Fibroblast of lung (primary cell): ENCODE measurements at regions not wholly inside any gene's neighbourhood (a gene's known extent, or its start where the extent isn't known, plus 50 kb on each side); places are given as distances from the start of the nearest gene placed in this dataset.
A peak's percentile ranks its signal among the peaks of the same experiment; 100 is the strongest.

Experiments used
- DNase-seq, 2 donors: peaks; one replicate each; pipeline versions ENCODE4 v3.0.0 to v3.0.0-alpha.2; 2010; ENCODE audit warnings: low read depth in 2 of 2
- H2AFZ ChIP-seq: 2 replicates; pipeline ENCODE4 v1.5.1; 2012; ENCODE audit warnings: low read length, control low read depth, inconsistent platforms
- H3K27ac ChIP-seq: 2 replicates; pipeline ENCODE4 v1.5.1; 2011; ENCODE audit warnings: low read length, control low read depth; ENCODE audit not compliant: insufficient read depth
- H3K27me3 ChIP-seq: 2 replicates; pipeline ENCODE4 v1.5.1; 2011; ENCODE audit warnings: mild to moderate bottlenecking, low read length; ENCODE audit not compliant: control insufficient read depth, insufficient read depth
- H3K36me3 ChIP-seq: 2 replicates; pipeline ENCODE4 v1.5.1; 2011; ENCODE audit warnings: low read length; ENCODE audit not compliant: control insufficient read depth, insufficient read depth
- H3K4me1 ChIP-seq: 2 replicates; pipeline ENCODE4 v1.5.1; 2011; ENCODE audit warnings: low read length; ENCODE audit not compliant: control insufficient read depth, insufficient read depth; ENCODE audit errors: extremely low read depth
- H3K4me2 ChIP-seq: 2 replicates; pipeline ENCODE4 v1.5.1; 2011; ENCODE audit warnings: low read length, control low read depth; ENCODE audit not compliant: insufficient read depth; ENCODE audit errors: extremely low read depth
- H3K4me3 ChIP-seq, 4 experiments: fragments of 200-600 bp in 1 of 4; sonication (generic) in 1 of 4; replicated peaks in 1 of 4; 2 replicates each; pipeline ENCODE4 v1.5.1; 2011 to 2016; ENCODE audit warnings: low read length in 4 of 4, low read depth in 3 of 4, mild to moderate bottlenecking in 3 of 4, control low read depth in 2 of 4, inconsistent platforms in 1 of 4, mixed read lengths in 1 of 4; ENCODE audit not compliant: insufficient read depth in 1 of 4; ENCODE audit errors: control extremely low read depth in 1 of 4
- H3K79me2 ChIP-seq: 2 replicates; pipeline ENCODE4 v1.5.1; 2012; ENCODE audit warnings: mild to moderate bottlenecking, low read length, inconsistent platforms; ENCODE audit not compliant: control insufficient read depth, insufficient read depth
- H3K9ac ChIP-seq: 2 replicates; pipeline ENCODE4 v1.5.1; 2011; ENCODE audit warnings: mild to moderate bottlenecking, low read length, control low read depth; ENCODE audit not compliant: insufficient read depth
- H3K9me3 ChIP-seq: 2 replicates; pipeline ENCODE4 v1.5.1; 2012; ENCODE audit warnings: low read depth, low read length; ENCODE audit not compliant: control insufficient read depth, insufficient read depth
- H4K20me1 ChIP-seq: 2 replicates; pipeline ENCODE4 v1.5.1; 2011; ENCODE audit warnings: low read length; ENCODE audit not compliant: control insufficient read depth, insufficient read depth; ENCODE audit errors: extremely low read depth
- EZH2 ChIP-seq: IDR thresholded peaks from 2 replicates; pipeline ENCODE4 v1.5.1; 2012; ENCODE audit warnings: low read length, control low read depth, mild to moderate bottlenecking; ENCODE audit errors: missing control alignments
- TF ChIP-seq, protein P1 (sequence below), 2 donors: IDR thresholded peaks in 1 of 2; conservative IDR thresholded peaks in 1 of 2; 1 replicate in 1 of 2; 2 replicates in 1 of 2; pipeline ENCODE4 v1.5.1; 2011 to 2012; ENCODE audit warnings: low read length in 2 of 2, control low read depth in 1 of 2, inconsistent platforms in 1 of 2, low read depth in 1 of 2, mild to moderate bottlenecking in 1 of 2

DNA sequence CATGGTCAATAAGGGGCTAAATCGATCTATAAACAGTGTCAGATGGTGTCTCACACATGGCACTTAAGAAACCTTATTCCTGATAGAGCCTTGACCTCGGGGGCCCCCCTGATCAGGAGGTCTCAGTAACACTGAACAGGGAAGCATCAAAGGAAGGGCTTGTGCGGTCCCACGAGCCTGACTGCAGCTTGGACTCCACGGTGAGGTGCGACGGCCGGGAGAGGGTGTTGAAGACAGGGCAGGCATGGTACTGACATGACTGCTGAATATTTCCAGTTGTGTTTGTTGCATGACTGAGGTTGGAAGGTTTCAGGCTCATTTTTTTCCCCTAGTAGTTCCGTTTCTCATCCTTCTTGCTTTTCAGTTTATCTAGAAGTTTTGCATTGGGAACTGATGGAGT is 107.1 kb upstream of the JAG1 start:
- no peak for TF ChIP-seq EZH2
- no peaks in the 10 kb centered on the region for H3K4me1 ChIP-seq
- no peak overlapping the region for H2AFZ ChIP-seq

DNA sequence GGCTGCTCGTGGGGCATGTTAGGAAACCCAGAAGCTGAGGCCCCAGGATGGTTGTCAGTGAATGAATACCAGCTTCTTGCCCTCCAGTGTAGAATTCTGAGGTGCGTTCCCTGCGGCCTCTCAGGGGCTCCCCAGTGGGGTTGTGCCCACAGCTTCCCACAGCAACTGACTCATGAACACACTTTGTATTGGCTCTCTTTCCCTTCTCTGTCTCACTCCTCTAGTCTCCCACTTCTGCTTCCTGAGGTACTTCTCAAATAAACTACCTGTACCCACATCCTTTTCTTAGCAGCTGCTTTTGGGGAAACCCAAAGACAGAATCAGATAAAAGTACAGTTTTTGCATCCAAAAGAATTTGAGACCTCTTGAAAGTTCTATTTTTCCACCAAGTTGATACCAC is 107.7 kb upstream of the JAG1 start:
- Histone ChIP-seq H3K4me1 (no peaks in the 10 kb centered on the region), H3K4me2 (no peak overlapping the region), H3K9ac (no peak overlapping the region), H3K27ac (no peak overlapping the region), H3K36me3 (no peaks in the 10 kb centered on the region), H4K20me1 (no peaks in the 10 kb centered on the region), H3K27me3 (no peaks in the 10 kb centered on the region), H3K79me2 (no peaks in the 10 kb centered on the region), H3K4me3 (no peak overlapping the region), H2AFZ (no peak overlapping the region), H3K9me3 (no peaks in the 10 kb centered on the region)
- DNase-seq: no peak
- TF ChIP-seq, protein P1, sequence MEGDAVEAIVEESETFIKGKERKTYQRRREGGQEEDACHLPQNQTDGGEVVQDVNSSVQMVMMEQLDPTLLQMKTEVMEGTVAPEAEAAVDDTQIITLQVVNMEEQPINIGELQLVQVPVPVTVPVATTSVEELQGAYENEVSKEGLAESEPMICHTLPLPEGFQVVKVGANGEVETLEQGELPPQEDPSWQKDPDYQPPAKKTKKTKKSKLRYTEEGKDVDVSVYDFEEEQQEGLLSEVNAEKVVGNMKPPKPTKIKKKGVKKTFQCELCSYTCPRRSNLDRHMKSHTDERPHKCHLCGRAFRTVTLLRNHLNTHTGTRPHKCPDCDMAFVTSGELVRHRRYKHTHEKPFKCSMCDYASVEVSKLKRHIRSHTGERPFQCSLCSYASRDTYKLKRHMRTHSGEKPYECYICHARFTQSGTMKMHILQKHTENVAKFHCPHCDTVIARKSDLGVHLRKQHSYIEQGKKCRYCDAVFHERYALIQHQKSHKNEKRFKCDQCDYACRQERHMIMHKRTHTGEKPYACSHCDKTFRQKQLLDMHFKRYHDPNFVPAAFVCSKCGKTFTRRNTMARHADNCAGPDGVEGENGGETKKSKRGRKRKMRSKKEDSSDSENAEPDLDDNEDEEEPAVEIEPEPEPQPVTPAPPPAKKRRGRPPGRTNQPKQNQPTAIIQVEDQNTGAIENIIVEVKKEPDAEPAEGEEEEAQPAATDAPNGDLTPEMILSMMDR (conservative IDR thresholded peaks at IDR 0.05 in 1 of 2, IDR thresholded peaks at IDR 0.05 in 1 of 2; ENCODE audit: low read depth in 1 of 2, low read length in 2 of 2): no peak
- TF ChIP-seq EZH2: no peak

More for the DNA sequence above, 107.1 kb upstream of the JAG1 start:
- Histone ChIP-seq H3K36me3 (no peaks in the 10 kb centered on the region), H3K4me3 (no peak overlapping the region), H3K9ac (no peak overlapping the region), H3K27me3 (no peaks in the 10 kb centered on the region), H3K4me2 (no peak overlapping the region), H4K20me1 (no peaks in the 10 kb centered on the region), H3K79me2 (no peaks in the 10 kb centered on the region), H3K9me3 (no peaks in the 10 kb centered on the region), H3K27ac (no peak overlapping the region)
- DNase-seq: no peak

DNA sequence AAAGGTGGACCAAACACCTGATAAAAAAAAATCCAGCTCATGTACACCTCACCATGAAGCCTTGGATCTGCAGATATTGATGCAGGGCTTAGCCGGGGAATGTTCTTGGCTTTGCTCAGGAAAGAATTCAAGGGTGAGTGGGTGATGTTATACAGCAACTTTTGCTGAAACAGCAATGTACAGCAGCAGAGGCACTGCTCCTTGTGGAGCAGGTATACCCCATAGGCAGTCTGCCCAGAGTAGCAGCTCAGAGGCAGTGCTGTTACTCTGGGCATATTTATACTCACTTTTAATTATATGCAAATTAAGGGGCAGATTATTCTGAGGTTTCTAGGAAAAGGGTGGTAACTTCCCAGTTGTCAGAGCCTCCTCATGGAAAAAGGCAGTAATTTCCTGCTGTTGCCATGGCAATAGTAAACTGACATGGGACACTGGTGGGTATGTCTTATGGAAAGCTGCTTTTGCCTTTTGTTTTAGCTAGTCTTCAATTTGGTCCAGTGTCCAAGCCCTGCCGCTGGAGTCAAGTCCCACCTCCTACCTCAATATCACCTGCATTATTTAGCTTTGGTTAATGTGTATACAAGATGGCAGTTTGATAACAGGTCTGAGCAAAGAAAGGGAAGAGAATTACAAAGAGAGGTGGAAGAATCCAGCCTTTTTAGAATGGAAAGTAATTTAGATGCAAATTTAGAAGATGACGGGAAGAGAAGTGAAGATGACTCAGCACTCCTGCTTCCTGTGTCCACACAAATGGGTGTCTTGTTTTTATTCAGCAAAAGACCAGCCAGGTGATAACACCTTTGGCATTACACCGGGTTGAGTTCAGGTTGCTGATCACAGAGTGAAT is 110.1 kb upstream of the JAG1 start:
- Histone ChIP-seq H3K9me3 (no peaks in the 10 kb centered on the region), H2AFZ (no peak overlapping the region), H3K4me2 (no peak overlapping the region), H3K79me2 (no peaks in the 10 kb centered on the region), H3K36me3 (no peaks in the 10 kb centered on the region), H3K4me1 (no peaks in the 10 kb centered on the region), H3K27me3 (no peaks in the 10 kb centered on the region), H3K9ac (no peak overlapping the region), H3K4me3 (no peak overlapping the region), H4K20me1 (no peaks in the 10 kb centered on the region), H3K27ac (no peak overlapping the region)
- DNase-seq: peak in 1 of 2 donors; percentile 29
- no peak for TF ChIP-seq EZH2
- TF ChIP-seq, protein P1 (conservative IDR thresholded peaks at IDR 0.05 in 1 of 2, IDR thresholded peaks at IDR 0.05 in 1 of 2; ENCODE audit: low read depth in 1 of 2, low read length in 2 of 2): no peak
